COLO668 (cell line): ENCODE measurements at regions not wholly inside any gene's neighbourhood (a gene's known extent, or its start where the extent isn't known, plus 50 kb on each side); places are given as distances from the start of the nearest gene placed in this dataset.

Experiments used
- DNase-seq: peaks from one replicate; lab custom pipeline; 2025; ENCODE audit not compliant: unreplicated experiment; lab: John Stamatoyannopoulos, UW

GRCh38 chr12:46908936-46909635 is 83.3 kb upstream of the SLC38A4 start:
- no peak for DNase-seq

GRCh38 chr12:46910830-46911229 is 85.0 kb upstream of the SLC38A4 start:
- no peak for DNase-seq

- DNase-seq: no peak
Measured at GRCh38 chr12:46914336-46914735, 88.5 kb upstream of the SLC38A4 start.

- DNase-seq: no peak
Measured at GRCh38 chr12:46915082-46915481, 89.3 kb upstream of the SLC38A4 start.

- no peak for DNase-seq
Measured at GRCh38 chr12:46915836-46916235, 90.0 kb upstream of the SLC38A4 start.

GRCh38 chr12:46916796-46917419 is 91.1 kb upstream of the SLC38A4 start:
- DNase-seq: no peak

GRCh38 chr12:46917821-46918220 is 92.0 kb upstream of the SLC38A4 start:
- DNase-seq: no peak

- no peak for DNase-seq
Measured at GRCh38 chr12:46918631-46919030, 92.8 kb upstream of the SLC38A4 start.

- DNase-seq: no peak
Measured at GRCh38 chr12:46919666-46920400, 94.0 kb upstream of the SLC38A4 start.

- DNase-seq: no peak
Measured at GRCh38 chr12:46920499-46920898, 94.7 kb upstream of the SLC38A4 start.

- no peak for DNase-seq
Measured at GRCh38 chr12:46921048-46921763, 95.4 kb upstream of the SLC38A4 start.

GRCh38 chr12:46921764-46922133 is 96.0 kb upstream of the SLC38A4 start:
- DNase-seq: no peak

- no peak for DNase-seq
Measured at GRCh38 chr12:46926526-46926925, 100.7 kb upstream of the SLC38A4 start.

GRCh38 chr12:46930101-46930500 is 104.3 kb upstream of the SLC38A4 start:
- no peak for DNase-seq

GRCh38 chr12:46933947-46934346 is 108.2 kb upstream of the SLC38A4 start:
- no peak for DNase-seq

GRCh38 chr12:46934374-46935111 is 108.7 kb upstream of the SLC38A4 start:
- DNase-seq: no peak

GRCh38 chr12:46935271-46935847 is 109.6 kb upstream of the SLC38A4 start:
- DNase-seq: no peak

- DNase-seq: no peak
Measured at GRCh38 chr12:46936042-46936441, 110.2 kb upstream of the SLC38A4 start.

- no peak for DNase-seq
Measured at GRCh38 chr12:46938071-46938678, 112.4 kb upstream of the SLC38A4 start.

- no peak for DNase-seq
Measured at GRCh38 chr12:46941981-46942380, 116.2 kb upstream of the SLC38A4 start.
